Glutamatergic neuron (in vitro differentiated cells): ENCODE measurements at regions not wholly inside any gene's neighbourhood (a gene's known extent, or its start where the extent isn't known, plus 50 kb on each side); places are given as distances from the start of the nearest gene placed in this dataset.

Experiments used
- DNase-seq: peaks from one replicate; pipeline ENCODE4 v3.0.0; 2022
- H3K27ac Mint-ChIP-seq: one replicate; pipeline ENCODE4 v1.8.0; 2020; ENCODE audit warnings: mild to moderate bottlenecking, mixed read lengths, inconsistent platforms; ENCODE audit not compliant: unreplicated experiment
- H3K27me3 Mint-ChIP-seq: one replicate; pipeline ENCODE4 v1.8.0; 2020; ENCODE audit warnings: mild to moderate bottlenecking, moderate library complexity, mixed read lengths, inconsistent platforms; ENCODE audit not compliant: unreplicated experiment
- H3K36me3 Mint-ChIP-seq: one replicate; pipeline ENCODE4 v1.8.0; 2020; ENCODE audit warnings: mild to moderate bottlenecking, mixed read lengths, inconsistent platforms; ENCODE audit not compliant: unreplicated experiment
- H3K4me1 Mint-ChIP-seq: one replicate; pipeline ENCODE4 v1.8.0; 2020; ENCODE audit warnings: mild to moderate bottlenecking, low read depth, mixed read lengths, inconsistent platforms; ENCODE audit not compliant: unreplicated experiment
- H3K4me3 Mint-ChIP-seq: one replicate; pipeline ENCODE4 v1.8.0; 2020; ENCODE audit warnings: mild to moderate bottlenecking, mixed read lengths, inconsistent platforms; ENCODE audit not compliant: unreplicated experiment
- H3K9me3 Mint-ChIP-seq: one replicate; pipeline ENCODE4 v1.8.0; 2020; ENCODE audit warnings: mild to moderate bottlenecking, moderate library complexity, mixed read lengths, inconsistent platforms; ENCODE audit not compliant: unreplicated experiment
- TF ChIP-seq, protein P1 (sequence below): fragments of 200-600 bp; sonication (generic); IDR thresholded peaks from one replicate; pipeline ENCODE4 v1.5.0; 2021; ENCODE audit not compliant: partially characterized antibody, unreplicated experiment

DNA sequence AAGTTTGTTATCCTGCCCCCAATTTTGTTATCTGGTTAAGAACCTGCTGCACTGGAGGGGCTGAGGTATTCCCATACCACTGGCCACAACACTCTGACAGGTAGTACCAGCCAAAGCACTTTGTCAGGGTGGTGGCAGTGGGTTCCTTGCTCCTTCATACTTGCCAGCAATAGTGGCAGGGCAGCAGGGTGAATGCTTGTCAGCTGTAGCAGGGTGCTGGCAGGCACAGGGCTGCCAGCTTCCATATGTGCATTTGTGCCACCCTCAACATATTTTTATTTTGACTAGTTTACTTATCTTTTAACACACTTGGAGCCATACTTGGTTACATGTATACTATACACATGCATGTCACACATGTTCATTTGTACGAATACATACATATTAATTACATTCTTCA lies 294.0 kb upstream of the VWC2 start:
- H3K36me3 Mint-ChIP-seq = no peaks in the 10 kb centered on the region
- no peak overlapping the region for H3K27ac Mint-ChIP-seq
- DNase-seq = no peak
- H3K9me3 Mint-ChIP-seq = no peaks in the 10 kb centered on the region
- TF ChIP-seq, protein P1, sequence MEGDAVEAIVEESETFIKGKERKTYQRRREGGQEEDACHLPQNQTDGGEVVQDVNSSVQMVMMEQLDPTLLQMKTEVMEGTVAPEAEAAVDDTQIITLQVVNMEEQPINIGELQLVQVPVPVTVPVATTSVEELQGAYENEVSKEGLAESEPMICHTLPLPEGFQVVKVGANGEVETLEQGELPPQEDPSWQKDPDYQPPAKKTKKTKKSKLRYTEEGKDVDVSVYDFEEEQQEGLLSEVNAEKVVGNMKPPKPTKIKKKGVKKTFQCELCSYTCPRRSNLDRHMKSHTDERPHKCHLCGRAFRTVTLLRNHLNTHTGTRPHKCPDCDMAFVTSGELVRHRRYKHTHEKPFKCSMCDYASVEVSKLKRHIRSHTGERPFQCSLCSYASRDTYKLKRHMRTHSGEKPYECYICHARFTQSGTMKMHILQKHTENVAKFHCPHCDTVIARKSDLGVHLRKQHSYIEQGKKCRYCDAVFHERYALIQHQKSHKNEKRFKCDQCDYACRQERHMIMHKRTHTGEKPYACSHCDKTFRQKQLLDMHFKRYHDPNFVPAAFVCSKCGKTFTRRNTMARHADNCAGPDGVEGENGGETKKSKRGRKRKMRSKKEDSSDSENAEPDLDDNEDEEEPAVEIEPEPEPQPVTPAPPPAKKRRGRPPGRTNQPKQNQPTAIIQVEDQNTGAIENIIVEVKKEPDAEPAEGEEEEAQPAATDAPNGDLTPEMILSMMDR = no peak
- no peak overlapping the region for H3K4me3 Mint-ChIP-seq
- H3K4me1 Mint-ChIP-seq = no peaks in the 10 kb centered on the region
- no peaks in the 10 kb centered on the region for H3K27me3 Mint-ChIP-seq

DNA sequence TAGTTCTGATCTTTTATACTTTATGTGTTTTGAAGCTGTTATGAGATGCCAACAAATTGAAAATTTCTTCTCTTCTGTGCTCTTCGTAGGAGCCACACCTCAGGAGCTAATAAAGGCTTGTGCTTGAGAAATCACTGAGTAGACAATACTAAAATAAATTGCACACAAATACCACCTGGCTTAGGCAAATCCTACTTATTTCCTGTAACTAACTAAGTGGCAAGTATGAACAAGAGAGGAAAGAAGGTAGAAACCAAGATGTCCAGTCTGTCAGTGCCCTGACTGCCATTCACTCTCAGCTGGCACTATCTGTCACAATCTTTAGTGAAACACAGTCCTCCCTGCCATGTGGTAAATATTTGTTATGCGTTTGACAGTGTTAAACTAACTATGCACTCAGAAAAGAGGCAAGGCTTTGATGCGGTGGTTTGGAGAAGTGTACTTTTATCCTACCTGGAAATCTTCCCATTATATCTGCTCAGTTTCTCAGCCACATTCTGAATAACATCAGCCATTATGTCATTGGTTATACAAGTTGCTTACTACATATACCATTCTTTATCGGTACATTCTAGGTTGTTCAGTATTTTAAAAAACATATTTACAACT lies 293.4 kb upstream of the VWC2 start:
- Mint-ChIP-seq H3K27me3 (no peaks in the 10 kb centered on the region), H3K36me3 (no peaks in the 10 kb centered on the region), H3K4me1 (no peaks in the 10 kb centered on the region), H3K9me3 (no peaks in the 10 kb centered on the region), H3K4me3 (no peak overlapping the region), H3K27ac (no peak overlapping the region)
- TF ChIP-seq, protein P1 = no peak
- DNase-seq = no peak

DNA sequence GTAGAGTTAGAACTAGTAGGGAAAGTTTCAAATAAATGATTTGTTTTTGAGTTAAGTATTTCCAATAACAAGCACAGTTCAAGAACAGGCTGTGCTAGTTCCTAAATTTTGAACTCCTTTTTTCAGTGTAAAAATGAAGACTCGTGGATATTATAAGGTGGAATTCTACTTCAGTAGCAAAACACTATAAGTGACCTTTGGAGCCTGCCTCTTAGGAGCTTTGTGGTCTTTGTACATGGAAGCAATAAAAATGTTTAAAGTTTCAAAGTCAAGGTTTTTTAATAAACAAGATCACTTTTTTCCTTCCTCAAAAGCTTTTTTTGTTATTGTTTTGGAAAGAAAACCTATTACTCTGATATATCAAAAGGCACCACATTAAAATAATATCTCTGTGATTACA lies 292.4 kb upstream of the VWC2 start:
- Mint-ChIP-seq H3K4me3 (no peak overlapping the region), H3K27me3 (no peaks in the 10 kb centered on the region), H3K27ac (no peak overlapping the region)

DNA sequence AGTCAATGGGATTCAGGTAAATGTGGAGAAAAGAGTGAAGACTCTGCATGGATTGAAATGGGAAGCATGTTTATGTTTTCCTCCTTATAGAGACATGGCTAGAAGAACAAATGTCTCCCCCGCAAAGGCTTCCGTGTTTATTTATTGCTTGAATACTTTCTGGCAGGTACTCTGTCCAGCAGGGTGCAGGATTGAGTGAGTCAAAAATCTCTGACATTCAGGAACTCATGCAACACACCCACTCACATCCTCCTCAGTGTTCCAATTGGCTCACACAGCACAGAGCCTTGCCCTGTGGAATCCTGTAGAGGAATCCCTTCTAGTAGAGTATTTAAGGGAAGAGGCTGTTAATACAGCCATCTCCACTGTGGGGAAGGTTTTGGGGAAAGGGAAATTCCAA lies 290.3 kb upstream of the VWC2 start:
- Mint-ChIP-seq H3K4me1 (no peaks in the 10 kb centered on the region), H3K4me3 (no peak overlapping the region), H3K27me3 (no peaks in the 10 kb centered on the region), H3K9me3 (no peaks in the 10 kb centered on the region), H3K27ac (no peak overlapping the region), H3K36me3 (no peaks in the 10 kb centered on the region)
- no peak for DNase-seq
- TF ChIP-seq, protein P1 = no peak

More for the DNA sequence above, 292.4 kb upstream of the VWC2 start:
- TF ChIP-seq, protein P1 = no peak
- no peaks in the 10 kb centered on the region for H3K4me1 Mint-ChIP-seq
- H3K36me3 Mint-ChIP-seq = no peaks in the 10 kb centered on the region
- no peaks in the 10 kb centered on the region for H3K9me3 Mint-ChIP-seq
- DNase-seq = no peak

DNA sequence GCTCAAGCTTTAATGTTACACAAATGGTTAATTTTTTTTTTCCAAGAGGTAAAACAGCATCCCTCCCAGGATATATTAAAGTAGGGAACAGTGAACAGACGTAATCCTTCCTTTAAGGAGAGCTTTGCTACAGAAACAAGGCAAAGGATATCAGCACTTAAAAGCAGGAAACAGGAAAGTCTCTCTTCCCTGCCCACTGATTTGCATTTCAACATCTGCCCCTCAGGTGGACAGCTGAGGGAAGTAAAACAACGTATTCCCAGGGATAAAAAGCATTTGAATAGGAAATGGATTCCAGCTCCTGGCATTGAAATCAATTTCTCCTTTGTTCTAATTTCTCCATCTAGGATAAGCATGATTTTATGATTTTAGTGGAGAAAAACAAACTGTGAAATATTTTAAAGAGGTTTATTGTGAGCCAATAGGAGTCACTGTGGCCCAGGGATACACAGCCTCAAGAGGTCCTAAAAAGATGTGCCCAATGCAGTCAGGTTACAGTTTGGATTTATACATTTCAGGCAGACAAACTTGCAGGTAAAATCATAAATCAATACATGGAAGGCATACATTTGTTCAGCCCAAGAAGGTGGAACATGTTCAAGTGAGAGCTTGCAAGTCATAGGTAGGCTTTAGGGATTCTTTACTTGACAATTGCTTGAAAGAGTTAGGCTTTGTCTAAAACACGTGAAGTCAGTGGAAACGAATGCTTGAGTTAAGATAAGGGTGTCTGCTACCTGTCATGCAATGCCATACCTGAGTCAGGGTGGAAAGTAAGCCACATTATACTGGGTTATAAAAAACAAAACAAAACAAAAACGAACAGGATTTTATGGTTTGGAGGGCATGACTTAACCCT lies 286.2 kb upstream of the VWC2 start:
- no peak for DNase-seq
- Mint-ChIP-seq H3K4me1 (peaks cover 4% of the 10 kb centered on the region), H3K9me3 (no peaks in the 10 kb centered on the region), H3K27ac (no peak overlapping the region), H3K27me3 (no peaks in the 10 kb centered on the region), H3K36me3 (no peaks in the 10 kb centered on the region), H3K4me3 (no peak overlapping the region)
- TF ChIP-seq, protein P1 = no peak
